Choroid plexus epithelial cell (primary cell): ENCODE measurements at regions not wholly inside any gene's neighbourhood (a gene's known extent, or its start where the extent isn't known, plus 50 kb on each side); places are given as distances from the start of the nearest gene placed in this dataset.
A peak's percentile ranks its signal among the peaks of the same experiment; 100 is the strongest.

Experiments
- DNase-seq: peaks from one replicate; pipeline ENCODE4 v3.0.0-alpha.2; 2010; ENCODE audit warnings: low read depth
- H3K4me3 ChIP-seq: 2 replicates; pipeline ENCODE4 v1.5.1; 2011; ENCODE audit warnings: low read depth, mild to moderate bottlenecking, control low read depth, low read length, moderate library complexity
- TF ChIP-seq, protein P1 (sequence below): conservative IDR thresholded peaks from 2 replicates; pipeline ENCODE4 v1.5.1; 2011; ENCODE audit warnings: low read depth, mild to moderate bottlenecking, control low read depth, inconsistent platforms, low read length, moderate library complexity

DNA sequence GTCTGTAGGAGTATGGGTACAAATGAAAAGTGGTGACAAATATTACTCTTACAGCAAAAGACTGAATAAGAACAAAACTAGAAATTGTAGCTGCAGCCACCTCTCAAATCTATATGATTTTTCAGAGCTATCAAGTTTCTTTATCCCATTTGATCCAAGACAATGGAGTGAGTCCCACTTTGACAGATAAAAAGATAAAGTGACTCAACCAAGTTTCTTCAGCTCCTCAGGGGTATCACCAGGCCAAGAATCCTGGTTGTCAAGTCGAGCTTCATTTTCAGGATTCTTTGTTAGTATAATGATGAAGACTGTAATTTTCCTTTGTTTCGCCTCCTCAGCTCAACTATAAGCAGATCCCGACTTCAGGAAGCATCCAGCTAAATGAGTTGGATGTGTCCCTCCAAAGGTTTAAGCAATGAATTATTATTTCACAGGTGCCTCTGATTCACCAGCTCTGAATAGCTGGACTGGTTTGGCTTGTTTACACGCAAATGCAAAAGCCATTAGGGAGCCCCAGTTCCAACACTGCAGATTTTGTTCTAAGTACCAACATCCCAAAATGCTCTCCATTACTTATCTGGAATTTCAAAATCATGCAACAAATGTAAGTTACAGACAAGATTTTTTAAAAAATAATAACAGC, 238.9 kb downstream of the MAFB start:
- no peak for DNase-seq
- TF ChIP-seq, protein P1, sequence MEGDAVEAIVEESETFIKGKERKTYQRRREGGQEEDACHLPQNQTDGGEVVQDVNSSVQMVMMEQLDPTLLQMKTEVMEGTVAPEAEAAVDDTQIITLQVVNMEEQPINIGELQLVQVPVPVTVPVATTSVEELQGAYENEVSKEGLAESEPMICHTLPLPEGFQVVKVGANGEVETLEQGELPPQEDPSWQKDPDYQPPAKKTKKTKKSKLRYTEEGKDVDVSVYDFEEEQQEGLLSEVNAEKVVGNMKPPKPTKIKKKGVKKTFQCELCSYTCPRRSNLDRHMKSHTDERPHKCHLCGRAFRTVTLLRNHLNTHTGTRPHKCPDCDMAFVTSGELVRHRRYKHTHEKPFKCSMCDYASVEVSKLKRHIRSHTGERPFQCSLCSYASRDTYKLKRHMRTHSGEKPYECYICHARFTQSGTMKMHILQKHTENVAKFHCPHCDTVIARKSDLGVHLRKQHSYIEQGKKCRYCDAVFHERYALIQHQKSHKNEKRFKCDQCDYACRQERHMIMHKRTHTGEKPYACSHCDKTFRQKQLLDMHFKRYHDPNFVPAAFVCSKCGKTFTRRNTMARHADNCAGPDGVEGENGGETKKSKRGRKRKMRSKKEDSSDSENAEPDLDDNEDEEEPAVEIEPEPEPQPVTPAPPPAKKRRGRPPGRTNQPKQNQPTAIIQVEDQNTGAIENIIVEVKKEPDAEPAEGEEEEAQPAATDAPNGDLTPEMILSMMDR: no peak
- no peak overlapping the region for H3K4me3 ChIP-seq

DNA sequence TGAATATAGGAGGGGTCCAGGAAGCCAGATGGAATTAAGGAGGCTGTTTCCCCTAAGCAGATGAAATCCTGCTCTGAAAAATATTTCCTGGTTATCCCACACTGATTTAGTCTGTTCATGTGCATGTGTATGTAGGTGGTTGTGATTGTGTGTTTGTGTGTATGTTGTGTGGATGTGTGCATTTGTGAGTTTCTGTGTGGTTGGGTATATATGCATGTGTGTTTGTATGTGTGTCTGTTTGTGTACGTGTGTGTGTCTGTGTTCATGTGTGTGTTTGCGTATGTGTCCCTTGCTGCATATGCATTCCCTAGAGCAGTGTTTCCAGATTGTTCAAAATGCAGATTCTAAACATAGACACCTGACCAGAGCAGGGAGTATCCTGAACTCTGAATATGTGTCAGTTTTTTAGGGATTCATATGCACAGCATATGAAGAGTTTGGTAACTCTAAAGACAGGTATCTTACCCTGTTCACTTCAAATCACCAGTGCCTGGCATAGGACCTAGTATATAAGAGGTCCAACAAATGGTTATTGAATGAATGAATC, 239.8 kb downstream of the MAFB start:
- H3K4me3 ChIP-seq: no peak overlapping the region
- TF ChIP-seq, protein P1: no peak
- DNase-seq: no peak

DNA sequence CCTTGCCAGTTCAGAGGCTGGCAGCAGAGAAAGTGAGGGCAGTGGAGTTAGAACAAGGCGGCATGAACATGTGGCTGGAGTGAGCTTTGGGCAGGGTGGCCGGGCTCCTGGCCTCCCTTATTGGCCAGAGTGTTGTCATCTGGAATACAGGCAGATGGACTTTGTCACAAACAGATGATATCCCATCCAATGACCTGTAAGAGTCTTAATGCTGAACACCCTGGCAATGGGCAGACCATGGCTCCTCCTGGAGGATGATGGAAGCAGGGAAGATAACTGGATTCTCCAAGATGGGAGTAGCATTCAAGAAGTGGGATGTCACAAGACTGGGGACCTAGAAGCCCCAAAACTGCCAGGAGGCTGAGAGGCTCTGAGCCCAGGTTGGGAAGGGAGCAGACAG, 242.1 kb downstream of the MAFB start:
- TF ChIP-seq, protein P1: no peak
- no peak overlapping the region for H3K4me3 ChIP-seq
- no peak for DNase-seq

DNA sequence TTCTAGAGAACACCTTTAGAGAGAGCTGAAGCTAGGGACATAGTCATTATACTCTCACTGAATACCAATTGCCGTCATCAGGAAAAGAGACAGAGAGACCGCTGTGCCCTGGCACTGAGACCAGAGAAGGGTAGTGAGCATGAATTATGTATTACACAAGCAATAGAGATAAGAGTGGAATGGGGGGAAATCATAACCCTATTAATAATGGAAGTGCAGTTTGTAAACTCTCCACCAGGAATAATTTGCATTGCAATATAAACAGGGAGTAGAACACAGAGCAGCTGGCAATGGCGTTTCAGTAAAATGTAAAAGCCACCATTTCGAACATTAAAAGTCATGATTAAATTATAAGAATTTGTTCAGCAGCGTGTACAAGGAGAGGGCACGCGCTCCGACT, 244.5 kb downstream of the MAFB start:
- no peak for DNase-seq
- H3K4me3 ChIP-seq: no peak overlapping the region
- TF ChIP-seq, protein P1: no peak

DNA sequence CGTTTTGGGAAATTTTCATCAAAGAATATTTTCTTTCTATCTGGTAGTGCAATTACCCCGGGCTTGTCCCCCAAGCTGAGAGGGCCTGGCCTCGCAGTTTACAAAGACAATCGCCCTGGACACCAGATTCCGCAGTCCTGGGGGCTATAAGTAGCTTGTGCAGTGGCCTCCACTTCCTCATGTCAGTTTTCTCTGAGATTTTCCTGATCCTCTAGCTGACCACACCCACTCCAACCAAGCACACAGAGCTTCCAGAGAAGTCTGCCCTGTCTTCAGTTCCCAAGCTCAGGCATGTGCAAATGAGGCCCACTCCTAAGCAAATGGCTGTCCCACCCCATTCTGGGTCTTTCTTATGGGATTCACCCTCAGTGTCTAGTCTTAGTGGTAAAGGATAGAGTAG, 245.3 kb downstream of the MAFB start:
- TF ChIP-seq, protein P1: no peak
- no peak overlapping the region for H3K4me3 ChIP-seq
- no peak for DNase-seq

DNA sequence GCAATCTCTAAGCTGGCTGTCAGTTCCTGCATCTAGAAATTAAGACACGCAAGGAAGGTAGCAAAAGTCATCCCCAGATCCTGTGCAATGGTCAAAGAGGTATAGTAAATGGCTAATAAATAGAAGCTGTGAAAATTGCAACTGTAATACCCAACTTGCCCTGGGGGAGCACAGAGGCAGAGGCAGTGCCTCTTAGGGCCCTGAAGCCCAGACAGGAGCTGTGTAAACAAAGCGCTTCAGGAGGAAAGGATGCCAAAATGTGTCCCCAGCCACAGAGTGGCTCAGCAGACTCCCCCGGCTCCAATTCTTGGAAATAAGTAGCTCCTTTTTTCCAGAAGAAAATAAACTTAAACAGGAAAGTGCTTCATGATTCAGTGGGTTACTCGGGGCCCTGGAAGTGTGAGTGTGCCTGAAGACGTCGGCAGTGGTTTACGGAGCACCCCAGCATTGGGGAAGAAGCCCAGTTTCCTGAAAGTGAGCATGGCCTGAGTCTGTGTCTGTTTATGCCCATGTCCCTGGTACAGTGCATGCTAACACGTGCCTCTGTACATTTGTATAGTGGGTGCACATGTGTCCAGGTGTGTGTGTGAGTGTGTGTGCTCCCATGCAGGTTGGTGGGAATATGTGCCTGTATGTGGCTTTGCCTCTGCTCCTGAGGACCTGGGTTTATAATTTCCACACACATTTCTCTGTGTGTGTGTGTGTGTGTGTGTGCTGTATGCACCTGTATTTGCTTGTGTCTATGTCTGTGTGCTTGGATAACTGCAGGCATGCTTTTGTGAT, 246.7 kb downstream of the MAFB start:
- no peak overlapping the region for H3K4me3 ChIP-seq
- peak; percentile 63 for DNase-seq
- TF ChIP-seq, protein P1: peak; percentile 71

DNA sequence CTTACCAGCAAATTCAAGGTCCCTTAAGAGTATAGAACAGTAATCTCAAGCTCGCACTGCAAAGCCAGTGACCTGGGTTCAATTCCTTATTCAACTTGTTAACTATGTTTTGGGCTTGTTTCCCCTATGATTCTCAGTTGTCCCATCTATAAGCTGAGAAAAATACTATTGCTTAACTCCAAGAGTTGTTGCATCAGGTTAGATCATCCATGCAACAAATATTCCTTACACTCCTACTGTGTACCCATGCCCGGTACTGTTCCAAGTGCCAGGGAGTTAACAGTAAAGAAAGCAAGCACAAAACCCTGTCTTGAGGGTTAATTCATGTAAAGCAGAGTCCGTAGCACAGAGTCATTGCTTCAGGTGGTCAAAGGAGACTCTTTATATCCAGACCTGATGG, 247.3 kb downstream of the MAFB start:
- TF ChIP-seq, protein P1: no peak
- H3K4me3 ChIP-seq: no peak overlapping the region
- DNase-seq: no peak
